ENCODE measurements at regions not wholly inside any gene's neighbourhood (a gene's known extent, or its start where the extent isn't known, plus 50 kb on each side); places are given as distances from the start of the nearest gene placed in this dataset.
A peak's percentile ranks its signal among the peaks of the same experiment; 100 is the strongest.
"Not testable (repeated sequence)": the region's sequence is repeated elsewhere in the genome, so short reads cannot be mapped to it uniquely, and the experiment has no call there.

GRCh38 chr2:37579192-37579713 lies 92.2 kb downstream of the CDC42EP3 start:
- TF ChIP-seq CTCF (conservative IDR thresholded peaks at IDR 0.05; ENCODE audit: control insufficient read depth, insufficient read depth, low read depth, low read length) = no peak
- H3K4me3 ChIP-seq (ENCODE audit: control insufficient read depth, low read depth, low read length) = no peak overlapping the region
- DNase-seq (ENCODE audit: low read depth) = no peak

GRCh38 chr2:37579949-37580348 lies 91.5 kb downstream of the CDC42EP3 start:
- not testable (repeated sequence) for H3K4me3 ChIP-seq (ENCODE audit: control insufficient read depth, low read depth, low read length); DNase-seq (ENCODE audit: low read depth)

- no peak for TF ChIP-seq CTCF (conservative IDR thresholded peaks at IDR 0.05; ENCODE audit: control insufficient read depth, insufficient read depth, low read depth, low read length)
- H3K4me3 ChIP-seq (ENCODE audit: control insufficient read depth, low read depth, low read length) = no peak overlapping the region
- DNase-seq (ENCODE audit: low read depth) = no peak
Measured at GRCh38 chr2:37581433-37581832, 90.0 kb downstream of the CDC42EP3 start.

GRCh38 chr2:37582481-37583220 lies 88.8 kb downstream of the CDC42EP3 start:
- H3K4me3 ChIP-seq (ENCODE audit: control insufficient read depth, low read depth, low read length) = no peak overlapping the region
- no peak for TF ChIP-seq CTCF (conservative IDR thresholded peaks at IDR 0.05; ENCODE audit: control insufficient read depth, insufficient read depth, low read depth, low read length)
- peak; percentile 74 for DNase-seq (ENCODE audit: low read depth)

- no peak for TF ChIP-seq CTCF (conservative IDR thresholded peaks at IDR 0.05; ENCODE audit: control insufficient read depth, insufficient read depth, low read depth, low read length)
- peak; percentile 31 for DNase-seq (ENCODE audit: low read depth)
- no peak overlapping the region for H3K4me3 ChIP-seq (ENCODE audit: control insufficient read depth, low read depth, low read length)
Measured at GRCh38 chr2:37583402-37583801, 88.0 kb downstream of the CDC42EP3 start.

GRCh38 chr2:37583867-37584266 lies 87.6 kb downstream of the CDC42EP3 start:
- peak; percentile 69 for DNase-seq (ENCODE audit: low read depth)
- TF ChIP-seq CTCF (conservative IDR thresholded peaks at IDR 0.05; ENCODE audit: control insufficient read depth, insufficient read depth, low read depth, low read length) = no peak
- H3K4me3 ChIP-seq (ENCODE audit: control insufficient read depth, low read depth, low read length) = no peak overlapping the region

GRCh38 chr2:37585295-37585908 lies 86.0 kb downstream of the CDC42EP3 start:
- TF ChIP-seq CTCF (conservative IDR thresholded peaks at IDR 0.05; ENCODE audit: control insufficient read depth, insufficient read depth, low read depth, low read length) = no peak
- DNase-seq (ENCODE audit: low read depth) = peak; percentile 32
- no peak overlapping the region for H3K4me3 ChIP-seq (ENCODE audit: control insufficient read depth, low read depth, low read length)

Data from fibroblast of mammary gland (primary cell).